ENCODE measurements at regions not wholly inside any gene's neighbourhood (a gene's known extent, or its start where the extent isn't known, plus 50 kb on each side); places are given as distances from the start of the nearest gene placed in this dataset.

DNA sequence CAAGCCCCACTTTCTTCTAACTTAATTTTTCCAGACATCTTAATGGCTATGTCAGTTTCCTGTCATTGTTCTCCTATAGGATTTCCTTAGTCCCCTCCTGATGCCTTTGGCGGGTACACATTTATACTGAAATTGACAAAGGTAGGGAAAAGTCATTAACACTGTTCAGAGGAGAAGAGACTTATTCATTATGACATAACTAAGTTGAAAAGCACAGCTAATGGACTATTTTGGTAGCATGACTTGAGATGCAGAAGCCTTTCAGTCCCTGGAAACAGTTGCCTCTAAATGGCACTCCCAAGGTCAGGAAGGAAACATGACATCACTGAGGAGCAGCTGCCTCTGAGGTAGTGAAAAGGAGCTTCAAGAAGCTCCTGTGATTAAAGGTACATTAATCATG is 317.5 kb upstream of the KITLG start:
- TF ChIP-seq, protein P1, sequence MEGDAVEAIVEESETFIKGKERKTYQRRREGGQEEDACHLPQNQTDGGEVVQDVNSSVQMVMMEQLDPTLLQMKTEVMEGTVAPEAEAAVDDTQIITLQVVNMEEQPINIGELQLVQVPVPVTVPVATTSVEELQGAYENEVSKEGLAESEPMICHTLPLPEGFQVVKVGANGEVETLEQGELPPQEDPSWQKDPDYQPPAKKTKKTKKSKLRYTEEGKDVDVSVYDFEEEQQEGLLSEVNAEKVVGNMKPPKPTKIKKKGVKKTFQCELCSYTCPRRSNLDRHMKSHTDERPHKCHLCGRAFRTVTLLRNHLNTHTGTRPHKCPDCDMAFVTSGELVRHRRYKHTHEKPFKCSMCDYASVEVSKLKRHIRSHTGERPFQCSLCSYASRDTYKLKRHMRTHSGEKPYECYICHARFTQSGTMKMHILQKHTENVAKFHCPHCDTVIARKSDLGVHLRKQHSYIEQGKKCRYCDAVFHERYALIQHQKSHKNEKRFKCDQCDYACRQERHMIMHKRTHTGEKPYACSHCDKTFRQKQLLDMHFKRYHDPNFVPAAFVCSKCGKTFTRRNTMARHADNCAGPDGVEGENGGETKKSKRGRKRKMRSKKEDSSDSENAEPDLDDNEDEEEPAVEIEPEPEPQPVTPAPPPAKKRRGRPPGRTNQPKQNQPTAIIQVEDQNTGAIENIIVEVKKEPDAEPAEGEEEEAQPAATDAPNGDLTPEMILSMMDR (conservative IDR thresholded peaks at IDR 0.05; ENCODE audit: low read length): no peak
- TF ChIP-seq EZH2phosphoT487 (IDR thresholded peaks at IDR 0.05; ENCODE audit: borderline replicate concordance, low read depth, low read length): no peak
